IMR-90 (cell line): ENCODE measurements at regions not wholly inside any gene's neighbourhood (a gene's known extent, or its start where the extent isn't known, plus 50 kb on each side); places are given as distances from the start of the nearest gene placed in this dataset.
"Not testable (repeated sequence)": the region's sequence is repeated elsewhere in the genome, so short reads cannot be mapped to it uniquely, and the experiment has no call there.

ENCODE experiments used
- ATAC-seq: fragments of 200-7000 bp; cut with Tn5 transposase; 2 replicates; pipeline ENCODE4 v1.9.1; 2020; ENCODE audit warnings: low read depth, mild to moderate bottlenecking, moderate library complexity
- BruUV-seq: library from RNA; stranded (reverse); fragments of 400-500 nt; replicated peaks from 2 replicates; lab custom pipeline; 2021; lab: Mats Ljungman, UMichigan
- CTCF ChIA-PET: fragments of 300-600 bp; formaldehyde crosslinking; extraction: SDS; loops from one replicate; lab custom pipeline; 2021; ENCODE audit warnings: antibody characterized with exemption; lab: Yijun Ruan, JAX
- POLR2A ChIA-PET: fragments of 300-600 bp; sonication (Branson Sonifier 250); formaldehyde crosslinking; loops from one replicate; lab custom pipeline; 2022; ENCODE audit warnings: antibody characterized with exemption; ENCODE audit not compliant: unreplicated experiment; lab: Charles Lee
- DNase-seq: peaks from one replicate; pipeline ENCODE4 v3.0.0; 2013
- H2AFZ ChIP-seq: replicated peaks from 2 replicates; pipeline ENCODE3; 2013; ENCODE audit warnings: low read length, mild to moderate bottlenecking; ENCODE audit not compliant: poor library complexity
- H2AK5ac ChIP-seq: 2 replicates; pipeline ENCODE4 v1.6.1; 2013; ENCODE audit warnings: low read depth, low read length, inconsistent platforms
- H2AK9ac ChIP-seq: replicated peaks from 2 replicates; pipeline ENCODE3; 2013; ENCODE audit warnings: mild to moderate bottlenecking, low read depth, low read length, moderate library complexity; ENCODE audit not compliant: poor library complexity
- H2BK120ac ChIP-seq: 2 replicates; pipeline ENCODE4 v1.6.1; 2013; ENCODE audit warnings: low read depth, low read length, inconsistent platforms
- H2BK15ac ChIP-seq: 3 replicates; pipeline ENCODE4 v1.6.1; 2013; ENCODE audit warnings: low read depth, low read length, inconsistent platforms
- H2BK20ac ChIP-seq: 2 replicates; pipeline ENCODE4 v1.6.1; 2013; ENCODE audit warnings: low read depth, mild to moderate bottlenecking, inconsistent platforms, low read length, moderate library complexity
- H2BK5ac ChIP-seq: 2 replicates; pipeline ENCODE4 v1.6.1; 2013; ENCODE audit warnings: mild to moderate bottlenecking, low read depth, low read length, inconsistent platforms; ENCODE audit not compliant: poor library complexity, severe bottlenecking
- H3K14ac ChIP-seq: replicated peaks from 2 replicates; pipeline ENCODE4 v1.6.1; 2013; ENCODE audit warnings: low read depth, low read length, inconsistent platforms
- H3K18ac ChIP-seq: 2 replicates; pipeline ENCODE4 v1.6.1; 2013; ENCODE audit warnings: low read depth, low read length, control low read depth
- H3K23ac ChIP-seq: 2 replicates; pipeline ENCODE4 v1.6.1; 2013; ENCODE audit warnings: low read depth, low read length, inconsistent platforms
- H3K27ac ChIP-seq: 2 replicates; pipeline ENCODE4 v1.5.1; 2013; ENCODE audit warnings: mild to moderate bottlenecking, control low read depth, low read length; ENCODE audit not compliant: insufficient read depth
- H3K27me3 ChIP-seq: 2 replicates; pipeline ENCODE4 v1.6.1; 2013; ENCODE audit warnings: low read length; ENCODE audit not compliant: control insufficient read depth, insufficient read depth
- H3K36me3 ChIP-seq: 2 replicates; pipeline ENCODE4 v1.6.1; 2013; ENCODE audit warnings: low read length, mixed read lengths; ENCODE audit not compliant: control insufficient read depth, insufficient read depth
- H3K4ac ChIP-seq: 2 replicates; pipeline ENCODE4 v1.6.1; 2013; ENCODE audit warnings: low read depth, low read length, inconsistent platforms
- H3K4me1 ChIP-seq: 2 replicates; pipeline ENCODE4 v1.6.1; 2013; ENCODE audit warnings: low read length, mixed read lengths; ENCODE audit not compliant: control insufficient read depth, insufficient read depth
- H3K4me2 ChIP-seq: 2 replicates; pipeline ENCODE4 v1.6.1; 2013; ENCODE audit warnings: low read depth, mild to moderate bottlenecking, control low read depth, low read length, moderate library complexity
- H3K4me3 ChIP-seq: 2 replicates; pipeline ENCODE4 v1.5.1; 2013; ENCODE audit warnings: low read depth, mild to moderate bottlenecking, control low read depth, low read length, moderate library complexity; ENCODE audit not compliant: insufficient read depth
- H3K56ac ChIP-seq: 2 replicates; pipeline ENCODE4 v1.6.1; 2013; ENCODE audit warnings: low read length, inconsistent platforms; ENCODE audit not compliant: insufficient read depth; ENCODE audit errors: extremely low read depth
- H3K79me1 ChIP-seq, 2 experiments: 2 replicates each; pipeline ENCODE4 v1.6.1; 2013; ENCODE audit warnings: low read length in 2 of 2, inconsistent platforms in 1 of 2, low read depth in 1 of 2
- H3K9ac ChIP-seq: 2 replicates; pipeline ENCODE4 v1.6.1; 2013; ENCODE audit warnings: low read depth, low read length, control low read depth
- H3K9me1 ChIP-seq: 2 replicates; pipeline ENCODE4 v1.6.1; 2013; ENCODE audit warnings: low read length, inconsistent platforms; ENCODE audit not compliant: insufficient read depth
- H3K9me3 ChIP-seq: 2 replicates; pipeline ENCODE4 v1.6.1; 2013; ENCODE audit warnings: low read length; ENCODE audit not compliant: control insufficient read depth, insufficient read depth
- H4K20me1 ChIP-seq: 2 replicates; pipeline ENCODE4 v1.6.1; 2013; ENCODE audit warnings: low read length, inconsistent platforms; ENCODE audit not compliant: insufficient read depth
- H4K5ac ChIP-seq: 2 replicates; pipeline ENCODE4 v1.6.1; 2013; ENCODE audit warnings: mild to moderate bottlenecking, low read depth, low read length, control low read depth
- H4K8ac ChIP-seq, 2 experiments: 2 replicates each; pipeline ENCODE4 v1.6.1; 2013; ENCODE audit warnings: low read depth in 2 of 2, low read length in 2 of 2, control low read depth in 1 of 2, inconsistent platforms in 1 of 2
- H4K91ac ChIP-seq: 2 replicates; pipeline ENCODE4 v1.6.1; 2013; ENCODE audit warnings: low read depth, low read length, inconsistent platforms; ENCODE audit not compliant: insufficient read depth
- BHLHE40 ChIP-seq: fragments of 150-350 bp; IDR thresholded peaks from 2 replicates; pipeline ENCODE4 v1.6.1; 2016; ENCODE audit warnings: mild to moderate bottlenecking, low read depth, low read length
- CEBPB ChIP-seq: IDR thresholded peaks from 2 replicates; pipeline ENCODE4 v1.6.1; 2012; ENCODE audit warnings: low read depth, low read length, improper control_type of control experiment
- CHD1 ChIP-seq: IDR thresholded peaks from 2 replicates; pipeline ENCODE4 v1.6.1; 2012; ENCODE audit warnings: low read depth, low read length, improper control_type of control experiment
- CTCF ChIP-seq: conservative IDR thresholded peaks from 2 replicates; pipeline ENCODE4 v1.5.1; 2012; ENCODE audit warnings: mild to moderate bottlenecking, low read depth, low read length, improper control_type of control experiment
- FOS ChIP-seq: fragments of 150-350 bp; IDR thresholded peaks from 2 replicates; pipeline ENCODE4 v1.6.1; 2016; ENCODE audit warnings: low read depth, low read length
- MAFK ChIP-seq: IDR thresholded peaks from 2 replicates; pipeline ENCODE4 v1.6.1; 2012; ENCODE audit warnings: low read depth, low read length, improper control_type of control experiment
- MAZ ChIP-seq: IDR thresholded peaks from 2 replicates; pipeline ENCODE4 v1.6.1; 2012; ENCODE audit warnings: low read depth, mild to moderate bottlenecking, low read length, improper control_type of control experiment, moderate library complexity, borderline replicate concordance
- NFE2L2 ChIP-seq: fragments of 150-350 bp; IDR thresholded peaks from 2 replicates; pipeline ENCODE4 v1.6.1; 2016; ENCODE audit warnings: low read depth, mild to moderate bottlenecking, low read length
- POLR2A ChIP-seq: IDR thresholded peaks from 2 replicates; pipeline ENCODE4 v1.6.1; 2012; ENCODE audit warnings: mild to moderate bottlenecking, low read depth, low read length
- RCOR1 ChIP-seq: IDR thresholded peaks from 2 replicates; pipeline ENCODE4 v1.6.1; 2012; ENCODE audit warnings: mild to moderate bottlenecking, low read length, improper control_type of control experiment; ENCODE audit not compliant: insufficient replicate concordance
- WGBS, 2 experiments: methylation state at CpG; one replicate each; pipeline versions ENCODE4 v1.1.5 to v1.1.7; 2013; ENCODE audit warnings: missing lambda C conversion rate in 2 of 2; ENCODE audit not compliant: insufficient read length in 1 of 2; ENCODE audit errors: extremely low coverage in 2 of 2; 5-methylcytosine and 5-hydroxymethylcytosine counted together
- dilution Hi-C: fragments of 300-500 bp; cut with HindIII; formaldehyde crosslinking; loops from one replicate; pipeline ENCODE4 v1.14.3; 2018; ENCODE audit warnings: low sequenced_read_pairs; ENCODE audit not compliant: unreplicated experiment
- in situ Hi-C: fragments of 300-500 bp; cut with MboI; formaldehyde crosslinking; loops from 3 replicates; pipeline ENCODE4 v1.14.3; 2019; ENCODE audit warnings: low sequenced_read_pairs, inconsistent platforms, mixed read lengths
- intact Hi-C: fragments of 100-400 bp; cut with micrococcal nuclease; formaldehyde crosslinking; loops from 2 replicates; pipeline ENCODE4 v1.10.0; 2022

GRCh38 chr10:57654856-57655255 lies 612.8 kb downstream of the IPMK start:
- no peak overlapping the region for H2AFZ ChIP-seq
- intact Hi-C loops = loop anchor here (5.0 kb wide), 1 partner anchor 318 kb away; no protein-coding TSS in a partner anchor
- no peaks in the 10 kb centered on the region for H3K27me3 ChIP-seq
- TF ChIP-seq CTCF (no peak), POLR2A (no peak), BHLHE40 (no peak), NFE2L2 (no peak), MAFK (no peak), FOS (no peak), CHD1 (no peak), MAZ (no peak), CEBPB (no peak), RCOR1 (no peak)
- no peak overlapping the region for H4K5ac ChIP-seq
- no peak overlapping the region for H3K9ac ChIP-seq
- no peak overlapping the region for H3K4me3 ChIP-seq
- no peak overlapping the region for H3K56ac ChIP-seq
- H3K18ac ChIP-seq = no peak overlapping the region
- H2BK20ac ChIP-seq = no peak overlapping the region
- no peak overlapping the region for H3K27ac ChIP-seq
- DNase-seq = no peak
- no peak overlapping the region for H3K4ac ChIP-seq
- POLR2A ChIA-PET = no interaction called here
- H2AK5ac ChIP-seq = no peak overlapping the region
- dilution Hi-C loops = no loop called here
- H2BK15ac ChIP-seq = no peak overlapping the region
- H4K91ac ChIP-seq = no peak overlapping the region
- no peak overlapping the region for H3K14ac ChIP-seq
- H4K8ac ChIP-seq = no peak overlapping the region
- H3K36me3 ChIP-seq = no peaks in the 10 kb centered on the region
- no TSS peak for BruUV-seq
- H3K4me1 ChIP-seq = no peaks in the 10 kb centered on the region
- no peak overlapping the region for H3K23ac ChIP-seq
- H3K9me1 ChIP-seq = no peaks in the 10 kb centered on the region
- H2BK5ac ChIP-seq = no peak overlapping the region
- H3K9me3 ChIP-seq = no peaks in the 10 kb centered on the region
- ATAC-seq = no peak
- H3K4me2 ChIP-seq = no peak overlapping the region
- no CpG with 5 or more reads among the region's 2 CpGs for WGBS, 2 experiments
- no peak overlapping the region for H2BK120ac ChIP-seq
- H2AK9ac ChIP-seq = no peak overlapping the region
- H4K20me1 ChIP-seq = no peaks in the 10 kb centered on the region
- in situ Hi-C loops = no loop called here
- no peaks in the 10 kb centered on the region for H3K79me1 ChIP-seq
- CTCF ChIA-PET = no interaction called here

- H4K91ac ChIP-seq, H3K9me3 ChIP-seq, H2BK120ac ChIP-seq, DNase-seq, H3K4ac ChIP-seq, H3K9ac ChIP-seq, H3K14ac ChIP-seq, H2BK20ac ChIP-seq, H4K5ac ChIP-seq, H3K79me1 ChIP-seq, H3K36me3 ChIP-seq, H2AFZ ChIP-seq, H3K23ac ChIP-seq, H2AK9ac ChIP-seq, H3K18ac ChIP-seq, BruUV-seq, H4K8ac ChIP-seq, H3K27me3 ChIP-seq, H2BK5ac ChIP-seq, H2AK5ac ChIP-seq, H3K27ac ChIP-seq, H3K4me2 ChIP-seq, intact Hi-C loops, in situ Hi-C loops, dilution Hi-C loops, H3K56ac ChIP-seq, H3K4me3 ChIP-seq, ATAC-seq, H4K20me1 ChIP-seq, H3K9me1 ChIP-seq, POLR2A ChIA-PET, H2BK15ac ChIP-seq, H3K4me1 ChIP-seq: not testable (repeated sequence)
- no CpG with 5 or more reads among the region's 3 CpGs for WGBS, 2 experiments
- CTCF ChIA-PET = interaction anchor here (0.9 kb wide), 1 partner anchor 12 kb away, joined by 4 read pairs; no protein-coding TSS in a partner anchor
These were observed 622.6 kb downstream of the IPMK start for GRCh38 chr10:57645108-57645507.
